ENCODE measurements at regions not wholly inside any gene's neighbourhood (a gene's known extent, or its start where the extent isn't known, plus 50 kb on each side); places are given as distances from the start of the nearest gene placed in this dataset.

DNA sequence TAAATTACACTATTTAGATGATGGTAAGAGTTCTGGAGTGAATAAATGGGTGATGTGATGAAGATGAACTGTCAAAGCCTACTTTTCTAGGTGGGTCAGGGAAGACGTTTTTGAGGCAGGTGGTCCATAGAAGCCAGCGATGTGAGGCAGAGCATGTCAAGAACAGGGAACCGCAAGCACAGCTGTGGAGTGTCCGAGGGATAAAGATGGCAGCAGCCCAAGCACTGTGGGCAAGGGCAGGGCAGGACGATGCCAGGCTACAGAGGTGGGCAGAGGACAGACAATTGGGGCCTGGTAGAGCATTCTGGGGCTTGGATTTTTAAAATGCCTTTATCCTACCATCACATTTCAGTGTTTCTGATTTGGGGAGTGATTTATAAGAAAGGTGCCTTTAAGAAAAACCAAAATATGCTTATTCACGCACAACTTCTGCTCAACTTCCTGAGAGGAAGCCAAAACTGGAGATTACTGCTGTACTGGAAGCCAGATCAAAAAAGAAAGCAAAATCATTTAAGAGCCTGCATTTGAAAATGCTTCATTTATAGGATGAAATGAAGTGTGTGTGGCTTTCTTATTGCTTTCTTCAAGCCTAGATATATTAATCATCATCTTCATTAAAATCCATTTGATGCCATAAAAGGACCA is 119.0 kb upstream of the WDR17 start:
- Histone ChIP-seq H3K36me3 (ENCODE audit: control insufficient read depth, insufficient read depth, low read length) (no peaks in the 10 kb centered on the region), H3K4me1 (ENCODE audit: control insufficient read depth, insufficient read depth, low read length) (no peaks in the 10 kb centered on the region), H3K9me3 (ENCODE audit: control insufficient read depth, low read length) (no peaks in the 10 kb centered on the region), H3K27ac (ENCODE audit: insufficient read depth, low read depth, low read length, poor library complexity, severe bottlenecking) (no peak overlapping the region), H3K4me3 (ENCODE audit: insufficient read depth, low read depth, low read length) (no peak overlapping the region), H3K27me3 (ENCODE audit: control insufficient read depth, insufficient read depth, low read length, poor library complexity, severe bottlenecking) (no peaks in the 10 kb centered on the region)
- 89 to 91% methylated on average over 6 of the region's 6 CpGs for WGBS, 2 experiments

DNA sequence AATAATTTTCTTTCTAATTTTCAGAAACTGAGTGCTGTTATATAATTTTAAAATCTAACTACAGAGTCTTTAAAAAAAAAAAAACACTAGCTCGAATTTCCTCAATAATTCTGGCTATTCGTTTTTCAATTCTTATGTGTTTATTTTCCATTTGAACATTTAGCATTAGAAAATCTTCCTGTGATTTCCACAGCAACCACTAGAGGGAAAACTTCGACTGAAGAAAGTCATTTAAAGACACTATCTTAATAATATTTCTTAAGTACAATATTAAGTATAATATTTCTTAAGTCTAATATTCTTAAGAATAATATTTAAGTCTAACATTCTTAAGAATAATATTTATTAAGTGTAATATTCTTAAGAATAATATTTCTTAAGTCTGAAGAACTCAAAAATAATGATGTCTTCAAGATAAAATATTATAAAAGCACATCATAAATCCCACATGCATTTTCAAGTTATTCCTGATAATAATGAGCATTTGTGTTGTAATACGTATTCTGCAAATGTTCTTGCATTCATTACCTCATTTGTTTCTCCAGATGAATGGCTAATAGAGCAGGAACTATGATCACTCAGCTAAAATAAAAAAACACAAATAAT is 118.4 kb upstream of the WDR17 start:
- H3K4me1 ChIP-seq (ENCODE audit: control insufficient read depth, insufficient read depth, low read length): no peaks in the 10 kb centered on the region
- 21 to 40% methylated on average over 1 to 2 of the region's 4 CpGs for WGBS, 2 experiments
- H3K36me3 ChIP-seq (ENCODE audit: control insufficient read depth, insufficient read depth, low read length): no peaks in the 10 kb centered on the region
- no peak overlapping the region for H3K27ac ChIP-seq (ENCODE audit: insufficient read depth, low read depth, low read length, poor library complexity, severe bottlenecking)
- H3K4me3 ChIP-seq (ENCODE audit: insufficient read depth, low read depth, low read length): no peak overlapping the region
- no peaks in the 10 kb centered on the region for H3K9me3 ChIP-seq (ENCODE audit: control insufficient read depth, low read length)
- H3K27me3 ChIP-seq (ENCODE audit: control insufficient read depth, insufficient read depth, low read length, poor library complexity, severe bottlenecking): no peaks in the 10 kb centered on the region

DNA sequence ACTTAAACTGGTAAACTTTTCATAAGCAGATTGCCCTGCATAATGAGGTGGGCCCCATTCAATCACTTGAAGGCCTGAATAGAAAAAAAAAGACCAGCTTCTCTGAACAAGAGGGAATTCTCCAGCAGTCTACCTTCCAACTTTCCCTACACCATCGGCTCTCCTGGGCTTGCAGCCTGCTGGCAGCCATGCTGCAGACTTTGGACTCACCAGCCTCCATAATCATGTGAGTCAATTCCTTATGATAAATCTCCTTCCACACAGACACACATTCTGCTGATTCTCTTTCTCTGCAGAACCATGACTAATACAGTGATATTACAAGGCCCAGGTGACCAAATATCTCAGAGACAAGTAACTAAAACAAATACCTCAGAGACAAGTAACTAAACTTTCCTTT is 113.8 kb upstream of the WDR17 start:
- Histone ChIP-seq H3K27me3 (ENCODE audit: control insufficient read depth, insufficient read depth, low read length, poor library complexity, severe bottlenecking) (no peaks in the 10 kb centered on the region), H3K27ac (ENCODE audit: insufficient read depth, low read depth, low read length, poor library complexity, severe bottlenecking) (no peak overlapping the region), H3K9me3 (ENCODE audit: control insufficient read depth, low read length) (no peaks in the 10 kb centered on the region), H3K4me3 (ENCODE audit: insufficient read depth, low read depth, low read length) (no peak overlapping the region), H3K4me1 (ENCODE audit: control insufficient read depth, insufficient read depth, low read length) (no peaks in the 10 kb centered on the region), H3K36me3 (ENCODE audit: control insufficient read depth, insufficient read depth, low read length) (no peaks in the 10 kb centered on the region)
- WGBS, 2 experiments: 82 to 88% methylated on average over 1 of the region's 1 CpG

DNA sequence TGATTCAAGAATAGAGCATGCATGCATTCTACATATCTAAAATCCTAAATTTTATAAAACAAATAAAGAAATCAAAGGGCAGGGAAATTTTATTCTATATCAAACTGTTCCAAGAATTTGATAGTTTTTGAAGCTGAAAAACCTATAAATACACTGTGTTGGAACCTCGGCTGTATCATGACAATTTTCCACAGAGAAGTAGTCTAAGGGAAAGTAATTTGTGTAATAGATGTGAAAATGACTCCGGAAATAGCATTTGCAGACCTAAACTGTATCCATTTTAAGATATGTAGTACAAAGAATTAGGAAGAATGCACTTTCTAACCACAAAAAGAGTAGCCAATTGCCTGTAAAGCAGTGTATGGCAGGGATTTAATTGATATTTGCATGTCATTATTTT is 112.5 kb upstream of the WDR17 start:
- H3K9me3 ChIP-seq (ENCODE audit: control insufficient read depth, low read length): no peaks in the 10 kb centered on the region
- no peak overlapping the region for H3K27ac ChIP-seq (ENCODE audit: insufficient read depth, low read depth, low read length, poor library complexity, severe bottlenecking)
- 95 to 97% methylated on average over 2 of the region's 2 CpGs for WGBS, 2 experiments
- H3K4me1 ChIP-seq (ENCODE audit: control insufficient read depth, insufficient read depth, low read length): no peaks in the 10 kb centered on the region
- H3K27me3 ChIP-seq (ENCODE audit: control insufficient read depth, insufficient read depth, low read length, poor library complexity, severe bottlenecking): no peaks in the 10 kb centered on the region
- H3K36me3 ChIP-seq (ENCODE audit: control insufficient read depth, insufficient read depth, low read length): no peaks in the 10 kb centered on the region
- no peak overlapping the region for H3K4me3 ChIP-seq (ENCODE audit: insufficient read depth, low read depth, low read length)

GRCh38 chr4:175953960-175954521 is 111.6 kb upstream of the WDR17 start:
- no peak overlapping the region for H3K4me3 ChIP-seq (ENCODE audit: insufficient read depth, low read depth, low read length)

DNA sequence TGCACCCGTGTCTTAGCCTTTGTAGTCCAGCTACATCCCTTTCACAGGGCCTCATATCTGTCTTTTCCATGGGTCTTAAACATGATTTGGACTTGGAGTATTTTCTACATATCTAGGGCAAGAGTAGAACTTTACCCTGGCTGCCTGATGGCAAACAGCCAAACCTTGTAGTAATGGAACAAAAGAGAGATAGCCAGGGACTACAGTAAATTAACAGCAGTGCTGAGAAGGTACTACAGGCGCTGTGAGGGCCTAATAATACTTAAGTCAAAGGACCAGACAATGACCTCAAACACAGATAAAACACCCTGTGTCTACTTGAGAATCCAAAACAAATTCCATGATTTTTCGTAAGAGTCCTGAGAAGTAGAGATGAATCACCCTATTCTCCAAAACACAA is 111.0 kb upstream of the WDR17 start:
- Histone ChIP-seq H3K36me3 (ENCODE audit: control insufficient read depth, insufficient read depth, low read length) (no peaks in the 10 kb centered on the region), H3K27me3 (ENCODE audit: control insufficient read depth, insufficient read depth, low read length, poor library complexity, severe bottlenecking) (no peaks in the 10 kb centered on the region), H3K4me3 (ENCODE audit: insufficient read depth, low read depth, low read length) (no peak overlapping the region), H3K27ac (ENCODE audit: insufficient read depth, low read depth, low read length, poor library complexity, severe bottlenecking) (no peak overlapping the region), H3K4me1 (ENCODE audit: control insufficient read depth, insufficient read depth, low read length) (no peaks in the 10 kb centered on the region), H3K9me3 (ENCODE audit: control insufficient read depth, low read length) (no peaks in the 10 kb centered on the region)
- WGBS, 2 experiments: 90 to 96% methylated on average over 3 of the region's 3 CpGs

More at GRCh38 chr4:175953960-175954521, 111.6 kb upstream of the WDR17 start:
- no peaks in the 10 kb centered on the region for H3K4me1 ChIP-seq (ENCODE audit: control insufficient read depth, insufficient read depth, low read length)
- no peaks in the 10 kb centered on the region for H3K27me3 ChIP-seq (ENCODE audit: control insufficient read depth, insufficient read depth, low read length, poor library complexity, severe bottlenecking)
- WGBS, 2 experiments: 96% methylated on average over 5 of the region's 5 CpGs
- H3K27ac ChIP-seq (ENCODE audit: insufficient read depth, low read depth, low read length, poor library complexity, severe bottlenecking): no peak overlapping the region
- H3K9me3 ChIP-seq (ENCODE audit: control insufficient read depth, low read length): no peaks in the 10 kb centered on the region
- no peaks in the 10 kb centered on the region for H3K36me3 ChIP-seq (ENCODE audit: control insufficient read depth, insufficient read depth, low read length)

GRCh38 chr4:175961604-175962003 is 104.0 kb upstream of the WDR17 start:
- H3K4me3 ChIP-seq (ENCODE audit: insufficient read depth, low read depth, low read length): no peak overlapping the region
- no peaks in the 10 kb centered on the region for H3K4me1 ChIP-seq (ENCODE audit: control insufficient read depth, insufficient read depth, low read length)
- no peaks in the 10 kb centered on the region for H3K9me3 ChIP-seq (ENCODE audit: control insufficient read depth, low read length)
- H3K27ac ChIP-seq (ENCODE audit: insufficient read depth, low read depth, low read length, poor library complexity, severe bottlenecking): no peak overlapping the region
- no peaks in the 10 kb centered on the region for H3K36me3 ChIP-seq (ENCODE audit: control insufficient read depth, insufficient read depth, low read length)
- WGBS, 2 experiments: 89 to 92% methylated on average over 4 of the region's 4 CpGs
- no peaks in the 10 kb centered on the region for H3K27me3 ChIP-seq (ENCODE audit: control insufficient read depth, insufficient read depth, low read length, poor library complexity, severe bottlenecking)

DNA sequence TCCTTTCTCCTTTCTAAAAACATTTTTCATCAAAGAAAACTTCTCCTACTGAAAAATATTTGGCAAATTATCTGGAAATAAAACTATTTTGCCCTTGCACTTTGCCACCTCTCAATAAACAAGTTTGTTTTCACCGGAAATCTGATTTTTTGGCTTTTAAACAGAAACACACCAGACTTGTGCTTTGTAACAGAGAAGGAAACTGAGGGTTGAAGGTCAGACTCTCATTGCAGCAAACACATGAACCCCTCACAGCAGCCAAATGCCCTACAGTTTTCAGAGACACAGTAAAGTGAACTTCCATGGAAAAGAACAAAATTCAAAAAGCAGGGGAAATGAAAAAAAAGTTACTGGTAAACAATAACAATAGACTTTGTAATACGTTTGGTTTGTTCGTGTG is 95.6 kb upstream of the WDR17 start:
- Histone ChIP-seq H3K9me3 (ENCODE audit: control insufficient read depth, low read length) (no peaks in the 10 kb centered on the region), H3K36me3 (ENCODE audit: control insufficient read depth, insufficient read depth, low read length) (no peaks in the 10 kb centered on the region), H3K27ac (ENCODE audit: insufficient read depth, low read depth, low read length, poor library complexity, severe bottlenecking) (no peak overlapping the region), H3K4me1 (ENCODE audit: control insufficient read depth, insufficient read depth, low read length) (peaks cover 7% of the 10 kb centered on the region), H3K27me3 (ENCODE audit: control insufficient read depth, insufficient read depth, low read length, poor library complexity, severe bottlenecking) (no peaks in the 10 kb centered on the region), H3K4me3 (ENCODE audit: insufficient read depth, low read depth, low read length) (no peak overlapping the region)
- WGBS, 2 experiments: 94 to 97% methylated on average over 3 of the region's 3 CpGs

- Histone ChIP-seq H3K36me3 (ENCODE audit: control insufficient read depth, insufficient read depth, low read length) (no peaks in the 10 kb centered on the region), H3K4me3 (ENCODE audit: insufficient read depth, low read depth, low read length) (no peak overlapping the region), H3K27ac (ENCODE audit: insufficient read depth, low read depth, low read length, poor library complexity, severe bottlenecking) (no peak overlapping the region), H3K9me3 (ENCODE audit: control insufficient read depth, low read length) (no peaks in the 10 kb centered on the region), H3K27me3 (ENCODE audit: control insufficient read depth, insufficient read depth, low read length, poor library complexity, severe bottlenecking) (no peaks in the 10 kb centered on the region), H3K4me1 (ENCODE audit: control insufficient read depth, insufficient read depth, low read length) (peaks cover 7% of the 10 kb centered on the region)
- WGBS, 2 experiments: 71 to 75% methylated on average over 8 of the region's 8 CpGs
Measured at GRCh38 chr4:175970724-175971123, 94.9 kb upstream of the WDR17 start.

DNA sequence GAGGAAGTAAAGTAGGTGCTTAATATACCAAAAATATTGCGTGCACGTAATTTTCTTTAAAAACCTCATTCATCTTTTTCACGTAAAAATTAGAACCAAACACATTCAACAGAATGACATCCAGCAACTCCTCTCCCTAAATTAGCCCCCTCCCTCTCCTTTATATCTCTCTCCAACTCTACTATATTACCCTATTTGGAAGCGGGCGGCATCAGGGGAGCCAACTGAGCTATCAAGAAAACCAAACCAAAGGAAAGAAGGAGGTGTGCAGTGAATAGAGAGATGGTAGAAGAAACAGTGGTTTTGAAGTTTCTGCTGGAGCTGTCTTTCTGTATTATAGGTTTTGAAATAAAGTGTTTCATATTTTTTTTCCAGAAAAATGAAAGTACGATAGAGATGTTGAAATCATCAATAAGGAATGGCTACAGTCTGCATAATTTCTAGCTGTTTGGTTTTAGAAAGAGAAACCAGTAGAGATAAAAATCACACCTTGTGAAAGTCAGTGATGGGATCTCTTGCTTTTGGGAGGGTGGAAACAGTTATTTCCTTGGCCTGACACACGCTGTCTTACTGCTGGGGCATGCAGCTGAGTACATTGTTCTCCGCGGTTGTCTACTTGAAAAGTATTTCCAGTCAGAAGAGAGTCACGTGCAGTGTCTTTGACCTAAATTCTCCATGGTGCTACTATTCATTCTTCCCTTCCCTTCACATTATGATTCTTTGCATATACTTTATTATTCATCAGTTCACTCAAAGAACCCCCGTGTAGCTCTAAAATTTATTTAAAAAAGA is 94.1 kb upstream of the WDR17 start:
- Histone ChIP-seq H3K9me3 (ENCODE audit: control insufficient read depth, low read length) (no peaks in the 10 kb centered on the region), H3K4me1 (ENCODE audit: control insufficient read depth, insufficient read depth, low read length) (peaks cover 7% of the 10 kb centered on the region), H3K27me3 (ENCODE audit: control insufficient read depth, insufficient read depth, low read length, poor library complexity, severe bottlenecking) (no peaks in the 10 kb centered on the region), H3K36me3 (ENCODE audit: control insufficient read depth, insufficient read depth, low read length) (no peaks in the 10 kb centered on the region), H3K27ac (ENCODE audit: insufficient read depth, low read depth, low read length, poor library complexity, severe bottlenecking) (no peak overlapping the region), H3K4me3 (ENCODE audit: insufficient read depth, low read depth, low read length) (no peak overlapping the region)
- WGBS, 2 experiments: 57 to 60% methylated on average over 10 of the region's 11 CpGs

Measured in ectodermal cell (in vitro differentiated cells).